Omental fat pad (tissue), 3 donors: ENCODE measurements at regions not wholly inside any gene's neighbourhood (a gene's known extent, or its start where the extent isn't known, plus 50 kb on each side); places are given as distances from the start of the nearest gene placed in this dataset.

Experiments
- ATAC-seq: fragments of 150-250 bp; one replicate; pipeline ENCODE4 v1.9.1; 2016; ENCODE audit warnings: mild to moderate bottlenecking, moderate library complexity; ENCODE audit not compliant: low FRiP score
- DNase-seq: peaks from one replicate; pipeline ENCODE4 v3.0.0-alpha.2; 2019; ENCODE audit warnings: low spot score
- CTCF ChIP-seq, 3 donors: fragments of 450-650 bp; IDR thresholded peaks; one replicate each; pipeline ENCODE4 v1.5.1; 2016 to 2017; ENCODE audit warnings: antibody characterized with exemption in 3 of 3, mild to moderate bottlenecking in 3 of 3, moderate library complexity in 2 of 3

- no peak for DNase-seq
- no peak for TF ChIP-seq CTCF (IDR thresholded peaks at IDR 0.05)
- ATAC-seq, result no peak
Observed at GRCh38 chr1:193726722-193727121, 540.3 kb upstream of the B3GALT2 start.

GRCh38 chr1:193712392-193712791 lies 526.0 kb upstream of the B3GALT2 start:
- TF ChIP-seq CTCF (IDR thresholded peaks at IDR 0.05), result no peak
- no peak for DNase-seq
- ATAC-seq, result no peak

GRCh38 chr1:193709607-193710006 lies 523.2 kb upstream of the B3GALT2 start:
- DNase-seq, result no peak
- TF ChIP-seq CTCF (IDR thresholded peaks at IDR 0.05), result no peak
- ATAC-seq, result peak; percentile 46

GRCh38 chr1:193707271-193708021 lies 521.0 kb upstream of the B3GALT2 start:
- ATAC-seq (no peak), DNase-seq (no peak)
- TF ChIP-seq CTCF (IDR thresholded peaks at IDR 0.05), result no peak

GRCh38 chr1:193706766-193707165 lies 520.4 kb upstream of the B3GALT2 start:
- no peak for TF ChIP-seq CTCF (IDR thresholded peaks at IDR 0.05)
- DNase-seq, result no peak
- no peak for ATAC-seq

GRCh38 chr1:193705554-193705981 lies 519.2 kb upstream of the B3GALT2 start:
- ATAC-seq, result peak; percentile 42

More at GRCh38 chr1:193705554-193705981, 519.2 kb upstream of the B3GALT2 start:
- DNase-seq, result no peak
- TF ChIP-seq CTCF (IDR thresholded peaks at IDR 0.05), result no peak
